ENCODE measurements at regions not wholly inside any gene's neighbourhood (a gene's known extent, or its start where the extent isn't known, plus 50 kb on each side); places are given as distances from the start of the nearest gene placed in this dataset.

DNA sequence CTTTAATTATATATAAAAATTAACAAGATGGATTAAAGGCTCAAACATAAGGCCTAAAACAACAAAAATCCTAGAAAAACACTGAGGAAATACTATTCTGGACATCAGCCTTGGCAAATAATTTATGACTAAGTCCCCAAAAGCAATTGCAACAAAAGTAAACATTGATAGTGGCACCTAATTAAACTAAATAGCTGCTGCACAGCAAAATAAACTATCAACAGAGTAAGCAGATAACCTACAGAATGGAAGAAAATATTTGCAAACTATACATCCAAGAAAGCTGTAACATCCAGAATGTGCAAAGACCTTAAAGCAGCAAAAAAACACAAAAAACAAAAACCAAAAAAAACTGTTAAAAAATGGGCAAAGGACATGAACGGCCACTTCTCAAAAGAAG is 384.0 kb upstream of the SEMA3D start:
- no peak for ATAC-seq (ENCODE audit: low FRiP score)
- DNase-seq (ENCODE audit: low spot score): no peak
- TF ChIP-seq CTCF (IDR thresholded peaks at IDR 0.05): no peak

DNA sequence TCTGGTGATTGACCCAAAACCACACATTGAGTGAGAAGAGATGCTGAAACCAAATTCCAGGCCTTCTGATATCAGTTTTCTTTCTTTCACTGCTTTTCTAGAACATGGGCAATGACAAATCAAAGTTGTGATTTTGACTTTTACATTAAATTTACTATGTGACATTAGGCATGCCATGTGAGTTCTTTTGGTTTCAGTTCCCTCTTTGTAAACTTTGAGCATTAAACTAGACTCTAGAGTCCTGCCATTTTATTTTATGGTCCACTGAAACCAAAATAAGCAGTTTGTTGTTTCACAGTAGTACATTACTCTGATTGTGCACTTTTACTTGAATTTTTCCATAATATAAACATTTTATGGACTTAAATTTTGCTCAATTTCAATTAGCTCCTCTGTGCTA is 381.1 kb upstream of the SEMA3D start:
- no peak for ATAC-seq (ENCODE audit: low FRiP score)
- no peak for DNase-seq (ENCODE audit: low spot score)
- no peak for TF ChIP-seq CTCF (IDR thresholded peaks at IDR 0.05)

DNA sequence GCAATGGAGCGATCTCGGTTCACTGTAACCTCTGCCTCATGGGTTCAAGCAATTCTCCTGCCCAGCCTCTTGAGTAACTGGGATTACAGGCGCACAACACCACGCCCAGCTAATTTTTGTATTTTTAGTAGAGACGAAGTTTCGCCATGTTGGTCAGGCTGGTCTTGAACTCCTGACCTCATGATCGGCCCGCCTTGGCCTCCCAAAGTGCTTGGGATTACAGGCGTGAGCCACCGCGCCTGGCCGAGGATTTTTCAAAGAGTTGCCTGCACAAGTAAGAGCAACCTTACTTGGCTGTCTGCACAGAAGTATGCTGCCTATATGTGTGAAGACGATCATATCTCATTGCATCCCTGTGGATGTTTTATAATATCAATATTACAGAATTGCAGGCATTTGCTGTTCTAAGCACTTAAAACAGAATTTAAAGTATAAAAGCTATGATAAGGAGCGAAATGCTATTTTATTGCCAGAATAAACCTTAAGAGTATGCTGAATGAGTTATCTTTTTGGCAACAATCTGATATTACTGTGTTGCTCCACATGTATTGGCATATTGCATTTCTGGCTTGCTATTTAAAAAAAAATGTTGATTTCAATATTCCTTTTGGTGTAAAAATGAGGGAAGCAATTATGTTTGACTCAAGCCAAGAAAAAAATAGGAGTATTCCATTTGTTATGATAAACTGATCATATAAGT is 379.4 kb upstream of the SEMA3D start:
- no peak for DNase-seq (ENCODE audit: low spot score)
- no peak for TF ChIP-seq CTCF (IDR thresholded peaks at IDR 0.05)
- ATAC-seq (ENCODE audit: low FRiP score): no peak

- ATAC-seq (ENCODE audit: low FRiP score) (no peak), DNase-seq (ENCODE audit: low spot score) (no peak)
- no peak for TF ChIP-seq CTCF (IDR thresholded peaks at IDR 0.05)
Measured at GRCh38 chr7:85565276-85565675, 378.4 kb upstream of the SEMA3D start.

GRCh38 chr7:85564861-85565260 is 378.0 kb upstream of the SEMA3D start:
- no peak for TF ChIP-seq CTCF (IDR thresholded peaks at IDR 0.05)
- DNase-seq (ENCODE audit: low spot score): no peak
- ATAC-seq (ENCODE audit: low FRiP score): no peak

DNA sequence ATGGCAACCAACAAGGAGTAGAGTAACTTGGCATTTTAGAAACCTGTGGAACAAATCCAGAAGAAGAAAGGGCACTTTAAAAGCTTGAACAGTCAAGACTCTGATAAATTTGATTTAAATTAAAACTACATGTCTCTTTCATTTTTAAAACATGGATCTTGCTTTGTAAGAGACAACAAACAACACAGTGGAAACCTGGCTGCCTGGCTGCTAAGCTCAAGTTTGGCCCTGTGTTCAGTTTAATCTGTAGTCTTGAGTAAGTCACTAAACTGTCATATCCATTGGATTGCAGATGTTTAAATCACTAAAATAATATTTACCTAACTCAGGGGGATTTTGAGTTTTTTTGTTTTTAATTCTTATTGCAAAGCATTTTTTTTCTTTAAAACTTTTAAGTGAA is 374.9 kb upstream of the SEMA3D start:
- DNase-seq (ENCODE audit: low spot score) (no peak), ATAC-seq (ENCODE audit: low FRiP score) (no peak)
- no peak for TF ChIP-seq CTCF (IDR thresholded peaks at IDR 0.05)
